ENCODE measurements at regions not wholly inside any gene's neighbourhood (a gene's known extent, or its start where the extent isn't known, plus 50 kb on each side); places are given as distances from the start of the nearest gene placed in this dataset.

- no peaks in the 10 kb centered on the region for H3K27me3 ChIP-seq (ENCODE audit: control insufficient read depth, insufficient read depth, low read length)
- no peaks in the 10 kb centered on the region for H3K9me3 ChIP-seq (ENCODE audit: control insufficient read depth, insufficient read depth, low read length)
- no peaks in the 10 kb centered on the region for H3K4me1 ChIP-seq (ENCODE audit: control insufficient read depth, insufficient read depth, low read length)
- no peak overlapping the region for H3K4me3 ChIP-seq (ENCODE audit: low read length)
- H3K27ac ChIP-seq (ENCODE audit: low read length) = no peak overlapping the region
- no peaks in the 10 kb centered on the region for H3K36me3 ChIP-seq (ENCODE audit: control insufficient read depth, insufficient read depth, low read length)
- no CpG with 5 or more reads among the region's 30 CpGs for WGBS (ENCODE audit: insufficient coverage, insufficient read length)
- no peak for DNase-seq (ENCODE audit: low read depth, low spot score)
These were observed 245.6 kb upstream of the SALL3 start for GRCh38 chr18:78733762-78734613.

- no CpG with 5 or more reads among the region's 9 CpGs for WGBS (ENCODE audit: insufficient coverage, insufficient read length)
- H3K27ac ChIP-seq (ENCODE audit: low read length) = no peak overlapping the region
- H3K4me1 ChIP-seq (ENCODE audit: control insufficient read depth, insufficient read depth, low read length) = no peaks in the 10 kb centered on the region
- H3K36me3 ChIP-seq (ENCODE audit: control insufficient read depth, insufficient read depth, low read length) = no peaks in the 10 kb centered on the region
- no peaks in the 10 kb centered on the region for H3K27me3 ChIP-seq (ENCODE audit: control insufficient read depth, insufficient read depth, low read length)
- no peaks in the 10 kb centered on the region for H3K9me3 ChIP-seq (ENCODE audit: control insufficient read depth, insufficient read depth, low read length)
- no peak for DNase-seq (ENCODE audit: low read depth, low spot score)
- no peak overlapping the region for H3K4me3 ChIP-seq (ENCODE audit: low read length)
These were observed 245.0 kb upstream of the SALL3 start for GRCh38 chr18:78734614-78734945.

GRCh38 chr18:78735131-78736014 is 244.2 kb upstream of the SALL3 start:
- no CpG with 5 or more reads among the region's 48 CpGs for WGBS (ENCODE audit: insufficient coverage, insufficient read length)
- Histone ChIP-seq H3K4me3 (ENCODE audit: low read length) (no peak overlapping the region), H3K27ac (ENCODE audit: low read length) (no peak overlapping the region), H3K36me3 (ENCODE audit: control insufficient read depth, insufficient read depth, low read length) (no peaks in the 10 kb centered on the region), H3K9me3 (ENCODE audit: control insufficient read depth, insufficient read depth, low read length) (no peaks in the 10 kb centered on the region), H3K4me1 (ENCODE audit: control insufficient read depth, insufficient read depth, low read length) (no peaks in the 10 kb centered on the region), H3K27me3 (ENCODE audit: control insufficient read depth, insufficient read depth, low read length) (no peaks in the 10 kb centered on the region)
- DNase-seq (ENCODE audit: low read depth, low spot score) = no peak

GRCh38 chr18:78736015-78736690 is 243.5 kb upstream of the SALL3 start:
- no CpG with 5 or more reads among the region's 33 CpGs for WGBS (ENCODE audit: insufficient coverage, insufficient read length)

GRCh38 chr18:78737006-78737915 is 242.4 kb upstream of the SALL3 start:
- Histone ChIP-seq H3K36me3 (ENCODE audit: control insufficient read depth, insufficient read depth, low read length) (no peaks in the 10 kb centered on the region), H3K4me1 (ENCODE audit: control insufficient read depth, insufficient read depth, low read length) (no peaks in the 10 kb centered on the region), H3K27me3 (ENCODE audit: control insufficient read depth, insufficient read depth, low read length) (no peaks in the 10 kb centered on the region), H3K27ac (ENCODE audit: low read length) (no peak overlapping the region), H3K9me3 (ENCODE audit: control insufficient read depth, insufficient read depth, low read length) (no peaks in the 10 kb centered on the region), H3K4me3 (ENCODE audit: low read length) (no peak overlapping the region)
- DNase-seq (ENCODE audit: low read depth, low spot score) = no peak
- no CpG with 5 or more reads among the region's 17 CpGs for WGBS (ENCODE audit: insufficient coverage, insufficient read length)

More at GRCh38 chr18:78736015-78736690, 243.5 kb upstream of the SALL3 start:
- H3K36me3 ChIP-seq (ENCODE audit: control insufficient read depth, insufficient read depth, low read length) = no peaks in the 10 kb centered on the region
- DNase-seq (ENCODE audit: low read depth, low spot score) = no peak
- H3K9me3 ChIP-seq (ENCODE audit: control insufficient read depth, insufficient read depth, low read length) = no peaks in the 10 kb centered on the region
- no peak overlapping the region for H3K27ac ChIP-seq (ENCODE audit: low read length)
- no peak overlapping the region for H3K4me3 ChIP-seq (ENCODE audit: low read length)
- H3K27me3 ChIP-seq (ENCODE audit: control insufficient read depth, insufficient read depth, low read length) = no peaks in the 10 kb centered on the region
- H3K4me1 ChIP-seq (ENCODE audit: control insufficient read depth, insufficient read depth, low read length) = no peaks in the 10 kb centered on the region

GRCh38 chr18:78738076-78738690 is 241.4 kb upstream of the SALL3 start:
- H3K36me3 ChIP-seq (ENCODE audit: control insufficient read depth, insufficient read depth, low read length) = no peaks in the 10 kb centered on the region
- H3K9me3 ChIP-seq (ENCODE audit: control insufficient read depth, insufficient read depth, low read length) = no peaks in the 10 kb centered on the region
- no peak for DNase-seq (ENCODE audit: low read depth, low spot score)
- no peak overlapping the region for H3K27ac ChIP-seq (ENCODE audit: low read length)
- H3K4me3 ChIP-seq (ENCODE audit: low read length) = no peak overlapping the region
- H3K4me1 ChIP-seq (ENCODE audit: control insufficient read depth, insufficient read depth, low read length) = no peaks in the 10 kb centered on the region
- WGBS (ENCODE audit: insufficient coverage, insufficient read length) = no CpG with 5 or more reads among the region's 5 CpGs
- no peaks in the 10 kb centered on the region for H3K27me3 ChIP-seq (ENCODE audit: control insufficient read depth, insufficient read depth, low read length)

GRCh38 chr18:78739115-78739514 is 240.5 kb upstream of the SALL3 start:
- no peaks in the 10 kb centered on the region for H3K27me3 ChIP-seq (ENCODE audit: control insufficient read depth, insufficient read depth, low read length)
- H3K9me3 ChIP-seq (ENCODE audit: control insufficient read depth, insufficient read depth, low read length) = no peaks in the 10 kb centered on the region
- no peak for DNase-seq (ENCODE audit: low read depth, low spot score)
- no peaks in the 10 kb centered on the region for H3K36me3 ChIP-seq (ENCODE audit: control insufficient read depth, insufficient read depth, low read length)
- H3K27ac ChIP-seq (ENCODE audit: low read length) = no peak overlapping the region
- H3K4me3 ChIP-seq (ENCODE audit: low read length) = no peak overlapping the region
- WGBS (ENCODE audit: insufficient coverage, insufficient read length) = no CpG with 5 or more reads among the region's 3 CpGs
- no peaks in the 10 kb centered on the region for H3K4me1 ChIP-seq (ENCODE audit: control insufficient read depth, insufficient read depth, low read length)

- no peak overlapping the region for H3K4me3 ChIP-seq (ENCODE audit: low read length)
- no CpG with 5 or more reads among the region's 24 CpGs for WGBS (ENCODE audit: insufficient coverage, insufficient read length)
- H3K4me1 ChIP-seq (ENCODE audit: control insufficient read depth, insufficient read depth, low read length) = no peaks in the 10 kb centered on the region
- no peak for DNase-seq (ENCODE audit: low read depth, low spot score)
- no peaks in the 10 kb centered on the region for H3K27me3 ChIP-seq (ENCODE audit: control insufficient read depth, insufficient read depth, low read length)
- no peaks in the 10 kb centered on the region for H3K9me3 ChIP-seq (ENCODE audit: control insufficient read depth, insufficient read depth, low read length)
- H3K36me3 ChIP-seq (ENCODE audit: control insufficient read depth, insufficient read depth, low read length) = no peaks in the 10 kb centered on the region
- no peak overlapping the region for H3K27ac ChIP-seq (ENCODE audit: low read length)
These were observed 239.5 kb upstream of the SALL3 start for GRCh38 chr18:78739882-78740677.

- no peaks in the 10 kb centered on the region for H3K27me3 ChIP-seq (ENCODE audit: control insufficient read depth, insufficient read depth, low read length)
- H3K9me3 ChIP-seq (ENCODE audit: control insufficient read depth, insufficient read depth, low read length) = no peaks in the 10 kb centered on the region
- no peaks in the 10 kb centered on the region for H3K36me3 ChIP-seq (ENCODE audit: control insufficient read depth, insufficient read depth, low read length)
- WGBS (ENCODE audit: insufficient coverage, insufficient read length) = no CpG with 5 or more reads among the region's 13 CpGs
- H3K4me1 ChIP-seq (ENCODE audit: control insufficient read depth, insufficient read depth, low read length) = no peaks in the 10 kb centered on the region
- no peak for DNase-seq (ENCODE audit: low read depth, low spot score)
- H3K4me3 ChIP-seq (ENCODE audit: low read length) = no peak overlapping the region
- H3K27ac ChIP-seq (ENCODE audit: low read length) = no peak overlapping the region
These were observed 238.7 kb upstream of the SALL3 start for GRCh38 chr18:78740876-78741275.
